Activated naive CD8-positive, alpha-beta T cell treated with anti-CD3 and anti-CD28 coated beads, Interleukin-2, amount 50 U/mL, for 24 hours (primary cell): ENCODE measurements at regions not wholly inside any gene's neighbourhood (a gene's known extent, or its start where the extent isn't known, plus 50 kb on each side); places are given as distances from the start of the nearest gene placed in this dataset.
A peak's percentile ranks its signal among the peaks of the same experiment; 100 is the strongest.

Experiments
- ATAC-seq: fragments of 150-1000 bp; cut with Tn5 transposase; one replicate; pipeline ENCODE4 v1.10.0; 2021
- DNase-seq: peaks from one replicate; pipeline ENCODE4 v3.0.0; 2021
- H3K27ac Mint-ChIP-seq: one replicate; pipeline ENCODE4 v1.8.0; 2021; ENCODE audit warnings: mild to moderate bottlenecking, mixed read lengths
- H3K27me3 Mint-ChIP-seq: one replicate; pipeline ENCODE4 v1.8.0; 2021; ENCODE audit warnings: mixed read lengths
- H3K36me3 Mint-ChIP-seq: one replicate; pipeline ENCODE4 v1.8.0; 2021; ENCODE audit warnings: low read depth, mixed read lengths
- H3K4me1 Mint-ChIP-seq: one replicate; pipeline ENCODE4 v1.8.0; 2021; ENCODE audit warnings: mixed read lengths
- H3K4me3 Mint-ChIP-seq: one replicate; pipeline ENCODE4 v1.8.0; 2021; ENCODE audit warnings: mild to moderate bottlenecking, moderate library complexity, mixed read lengths
- H3K9me3 Mint-ChIP-seq: one replicate; pipeline ENCODE4 v1.8.0; 2021; ENCODE audit warnings: mixed read lengths

DNA sequence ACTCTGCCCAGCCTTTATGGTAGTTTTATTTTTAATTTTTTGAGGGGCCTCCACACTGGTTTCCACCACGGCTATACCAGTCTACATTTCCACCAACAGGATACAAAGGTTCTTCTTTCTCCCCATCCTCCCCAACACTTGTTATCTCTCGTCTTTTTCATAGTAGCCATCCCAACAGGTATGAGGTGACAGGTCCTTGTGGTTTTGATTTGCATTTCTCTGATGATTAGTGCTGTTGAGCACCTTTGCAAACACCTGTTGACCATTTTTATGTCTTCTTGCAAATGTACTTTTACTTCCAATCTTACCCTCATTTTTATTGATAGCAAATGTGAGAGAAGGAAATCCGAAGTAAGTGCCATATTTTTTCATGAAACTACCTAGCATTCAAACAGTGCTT lies 195.4 kb upstream of the PREP start:
- Mint-ChIP-seq H3K27ac (no peak overlapping the region), H3K9me3 (peaks cover 4% of the 10 kb centered on the region), H3K4me3 (no peak overlapping the region), H3K27me3 (peaks cover 2% of the 10 kb centered on the region), H3K4me1 (peaks cover 16% of the 10 kb centered on the region), H3K36me3 (no peaks in the 10 kb centered on the region)
- no peak for ATAC-seq
- no peak for DNase-seq

- Mint-ChIP-seq H3K4me1 (peaks cover 20% of the 10 kb centered on the region), H3K27ac (no peak overlapping the region), H3K4me3 (no peak overlapping the region), H3K36me3 (no peaks in the 10 kb centered on the region), H3K27me3 (peaks cover 2% of the 10 kb centered on the region), H3K9me3 (peaks cover 4% of the 10 kb centered on the region)
- DNase-seq = no peak
- ATAC-seq = no peak
These were observed 193.4 kb upstream of the PREP start for GRCh38 chr6:105596284-105596755.

GRCh38 chr6:105595829-105596228 lies 192.9 kb upstream of the PREP start:
- Mint-ChIP-seq H3K36me3 (no peaks in the 10 kb centered on the region), H3K27ac (no peak overlapping the region), H3K9me3 (peaks cover 4% of the 10 kb centered on the region), H3K4me1 (peaks cover 20% of the 10 kb centered on the region), H3K4me3 (no peak overlapping the region), H3K27me3 (peaks cover 2% of the 10 kb centered on the region)
- DNase-seq (no peak), ATAC-seq (no peak)

- no peak for ATAC-seq
- H3K9me3 Mint-ChIP-seq = peaks cover 4% of the 10 kb centered on the region
- no peak overlapping the region for H3K4me3 Mint-ChIP-seq
- H3K36me3 Mint-ChIP-seq = no peaks in the 10 kb centered on the region
- no peak overlapping the region for H3K27ac Mint-ChIP-seq
- no peak for DNase-seq
- peaks cover 2% of the 10 kb centered on the region for H3K27me3 Mint-ChIP-seq
- H3K4me1 Mint-ChIP-seq = peaks cover 18% of the 10 kb centered on the region
These were observed 191.9 kb upstream of the PREP start for GRCh38 chr6:105594821-105595220.

GRCh38 chr6:105593805-105594671 lies 191.2 kb upstream of the PREP start:
- H3K4me3 Mint-ChIP-seq = no peak overlapping the region
- peaks cover 4% of the 10 kb centered on the region for H3K27me3 Mint-ChIP-seq
- H3K4me1 Mint-ChIP-seq = peaks cover 21% of the 10 kb centered on the region
- H3K36me3 Mint-ChIP-seq = no peaks in the 10 kb centered on the region
- no peak overlapping the region for H3K27ac Mint-ChIP-seq
- peaks cover 4% of the 10 kb centered on the region for H3K9me3 Mint-ChIP-seq
- ATAC-seq = no peak
- no peak for DNase-seq

DNA sequence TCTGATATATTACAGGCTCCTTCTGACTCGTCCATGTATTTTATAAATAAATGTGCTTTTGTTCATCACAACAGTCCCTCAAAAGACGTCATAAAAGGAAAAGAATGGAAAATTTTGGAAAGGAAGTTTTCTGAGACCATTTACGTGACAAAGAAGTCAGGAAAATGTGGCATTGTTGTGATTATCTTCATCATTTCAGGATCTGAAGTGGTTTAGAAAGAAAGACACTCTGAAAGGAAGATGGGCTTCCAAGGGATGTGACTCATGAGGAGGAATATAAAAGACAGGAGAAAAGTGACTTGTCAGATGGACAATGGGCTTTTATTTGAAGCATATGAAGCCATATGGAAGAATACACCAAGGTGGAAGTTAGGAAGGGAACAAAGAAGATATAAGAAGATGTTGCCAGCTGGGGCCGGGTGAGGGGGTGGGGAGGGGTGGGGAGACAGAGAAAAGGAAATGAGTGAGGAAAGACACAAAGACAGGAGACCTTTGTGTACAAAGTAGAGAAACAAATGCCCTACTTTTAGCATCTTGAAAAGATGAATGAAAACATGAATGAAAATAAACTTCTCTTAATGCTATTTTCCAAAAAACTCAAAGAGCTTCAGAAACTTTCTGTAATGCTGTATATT lies 190.3 kb upstream of the PREP start:
- H3K27me3 Mint-ChIP-seq = peaks cover 4% of the 10 kb centered on the region
- no peak overlapping the region for H3K27ac Mint-ChIP-seq
- no peak overlapping the region for H3K4me3 Mint-ChIP-seq
- H3K9me3 Mint-ChIP-seq = no peaks in the 10 kb centered on the region
- H3K4me1 Mint-ChIP-seq = peaks cover 29% of the 10 kb centered on the region
- no peak for DNase-seq
- H3K36me3 Mint-ChIP-seq = no peaks in the 10 kb centered on the region
- no peak for ATAC-seq

GRCh38 chr6:105592329-105592728 lies 189.4 kb upstream of the PREP start:
- DNase-seq (no peak), ATAC-seq (no peak)
- Mint-ChIP-seq H3K36me3 (no peaks in the 10 kb centered on the region), H3K9me3 (no peaks in the 10 kb centered on the region), H3K4me1 (peaks cover 36% of the 10 kb centered on the region), H3K4me3 (no peak overlapping the region), H3K27ac (no peak overlapping the region), H3K27me3 (peaks cover 4% of the 10 kb centered on the region)

- H3K4me3 Mint-ChIP-seq = no peak overlapping the region
- H3K27ac Mint-ChIP-seq = peak overlapping the region; percentile 31
These were observed 188.2 kb upstream of the PREP start for GRCh38 chr6:105591053-105591452.

GRCh38 chr6:105588123-105588710 lies 185.3 kb upstream of the PREP start:
- DNase-seq (no peak), ATAC-seq (no peak)
- H3K27ac Mint-ChIP-seq = no peak overlapping the region
- no peaks in the 10 kb centered on the region for H3K36me3 Mint-ChIP-seq
- no peaks in the 10 kb centered on the region for H3K9me3 Mint-ChIP-seq
- H3K4me3 Mint-ChIP-seq = peak overlapping the region; percentile 20
- H3K27me3 Mint-ChIP-seq = peaks cover 4% of the 10 kb centered on the region
- H3K4me1 Mint-ChIP-seq = peaks cover 35% of the 10 kb centered on the region

More at GRCh38 chr6:105591053-105591452, 188.2 kb upstream of the PREP start:
- Mint-ChIP-seq H3K27me3 (peaks cover 4% of the 10 kb centered on the region), H3K9me3 (no peaks in the 10 kb centered on the region), H3K36me3 (no peaks in the 10 kb centered on the region), H3K4me1 (peaks cover 38% of the 10 kb centered on the region)
- ATAC-seq (peak; percentile 76), DNase-seq (no peak)

DNA sequence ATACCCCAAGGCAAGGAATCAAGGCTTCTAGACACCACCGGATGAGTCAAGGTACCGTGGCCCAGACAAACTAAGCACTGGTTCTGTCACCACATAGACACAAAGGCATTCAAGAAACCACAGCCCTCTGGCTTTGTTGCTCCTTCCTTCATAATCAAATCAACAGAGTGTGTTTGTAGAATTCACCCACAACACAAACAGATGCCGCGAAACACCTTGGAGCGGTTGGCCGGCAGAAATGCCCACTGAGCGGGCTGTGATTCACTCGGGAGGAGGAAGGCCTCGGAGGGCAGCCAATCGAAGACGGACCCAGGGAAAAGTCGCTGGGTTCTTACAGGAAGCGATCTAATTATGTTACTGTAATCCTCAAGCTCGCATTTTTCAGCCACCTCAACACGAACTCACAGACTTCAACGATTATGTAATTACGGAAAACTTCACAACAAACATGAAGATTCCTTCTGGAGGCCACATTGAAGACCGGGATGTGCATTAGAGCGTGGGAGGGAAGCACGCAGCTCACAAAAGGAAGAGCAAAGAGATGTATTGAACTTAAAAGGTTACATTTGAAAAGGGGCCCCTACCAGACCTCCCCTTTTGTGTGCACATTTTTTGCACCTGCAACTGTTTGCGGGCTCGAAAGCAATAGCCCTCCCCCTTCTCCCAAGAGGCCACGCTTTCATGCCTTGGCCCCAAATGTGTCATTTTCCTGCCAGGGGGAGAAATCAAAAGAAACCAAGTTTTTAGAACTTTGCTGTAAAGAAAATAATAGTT lies 184.7 kb upstream of the PREP start:
- Mint-ChIP-seq H3K27me3 (peaks cover 3% of the 10 kb centered on the region), H3K27ac (peak overlapping the region; percentile 5), H3K4me3 (peak overlapping the region; percentile 20), H3K9me3 (no peaks in the 10 kb centered on the region), H3K36me3 (no peaks in the 10 kb centered on the region), H3K4me1 (peaks cover 30% of the 10 kb centered on the region)
- DNase-seq = no peak
- no peak for ATAC-seq

DNA sequence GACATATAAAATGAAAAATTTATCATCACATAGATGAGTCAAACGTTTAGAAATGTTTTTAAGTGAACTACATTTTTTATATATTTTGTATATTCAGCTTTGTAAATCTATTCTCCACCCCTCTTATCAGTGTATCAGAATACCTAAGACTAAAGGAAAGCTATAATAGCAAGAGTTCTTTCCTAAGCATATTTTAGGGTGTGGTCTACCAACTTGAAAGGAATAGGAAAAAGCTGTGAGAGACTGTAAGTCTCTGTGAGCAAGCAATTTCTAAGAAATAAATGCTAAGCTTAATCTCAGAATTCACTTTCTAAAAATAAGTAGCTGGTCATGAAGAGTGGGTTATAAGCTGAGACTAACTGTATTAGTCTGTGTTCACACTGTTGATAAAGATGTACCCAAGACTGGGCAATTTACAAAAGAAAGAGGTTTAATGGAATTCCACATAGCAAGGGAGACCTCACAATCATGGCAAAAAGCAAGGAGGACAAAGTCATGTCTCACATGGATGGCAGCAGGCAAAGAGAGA lies 175.4 kb upstream of the PREP start:
- Mint-ChIP-seq H3K27ac (peak overlapping the region; percentile 44), H3K4me1 (peaks cover 6% of the 10 kb centered on the region), H3K9me3 (no peaks in the 10 kb centered on the region), H3K36me3 (no peaks in the 10 kb centered on the region), H3K27me3 (peaks cover 14% of the 10 kb centered on the region), H3K4me3 (no peak overlapping the region)
- DNase-seq = no peak
- no peak for ATAC-seq

- Mint-ChIP-seq H3K4me3 (no peak overlapping the region), H3K4me1 (peaks cover 5% of the 10 kb centered on the region), H3K27ac (no peak overlapping the region), H3K36me3 (no peaks in the 10 kb centered on the region), H3K27me3 (peaks cover 23% of the 10 kb centered on the region), H3K9me3 (no peaks in the 10 kb centered on the region)
- ATAC-seq (no peak), DNase-seq (no peak)
These were observed 170.7 kb upstream of the PREP start for GRCh38 chr6:105573556-105573955.

DNA sequence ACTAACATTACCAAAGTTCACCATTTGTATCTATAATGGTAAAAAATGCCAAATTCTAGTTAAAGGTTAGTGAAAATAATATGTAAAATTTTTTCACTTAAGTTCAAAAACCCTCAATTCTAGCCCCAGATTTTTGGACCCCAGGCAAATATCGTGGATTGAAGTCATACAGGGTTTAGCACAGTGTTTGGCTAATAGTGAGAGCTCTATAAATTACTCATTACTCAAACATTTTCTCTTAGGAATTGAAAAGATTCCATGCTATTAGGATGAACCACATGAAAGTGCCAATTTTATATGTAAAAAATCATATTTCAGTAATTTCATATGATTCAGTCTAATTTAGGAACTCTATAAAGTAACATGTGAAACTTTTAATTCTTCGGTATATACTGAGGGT lies 170.3 kb upstream of the PREP start:
- DNase-seq (no peak), ATAC-seq (no peak)
- Mint-ChIP-seq H3K27ac (no peak overlapping the region), H3K9me3 (no peaks in the 10 kb centered on the region), H3K36me3 (no peaks in the 10 kb centered on the region), H3K4me3 (no peak overlapping the region), H3K27me3 (peaks cover 23% of the 10 kb centered on the region), H3K4me1 (peaks cover under 1% of the 10 kb centered on the region)

DNA sequence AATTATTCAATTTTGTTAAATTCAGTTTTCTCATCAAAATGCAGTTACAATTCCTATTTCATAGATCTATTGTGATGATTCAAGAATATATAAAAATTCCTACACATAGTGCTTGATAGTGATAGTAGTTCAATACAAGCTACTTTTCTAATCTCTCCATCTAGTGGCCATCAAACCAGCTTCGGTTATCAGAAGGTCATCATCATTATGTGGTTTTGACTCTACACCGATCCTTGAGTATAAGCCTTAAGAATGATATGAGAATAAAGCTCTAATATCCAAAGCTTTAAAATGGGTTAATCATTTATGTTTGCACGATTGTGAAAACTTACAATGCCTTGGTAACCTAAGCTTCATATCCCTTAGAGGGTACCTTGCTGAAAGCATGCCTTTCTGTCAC lies 167.5 kb upstream of the PREP start:
- ATAC-seq (no peak), DNase-seq (no peak)
- Mint-ChIP-seq H3K27me3 (peaks cover 15% of the 10 kb centered on the region), H3K36me3 (no peaks in the 10 kb centered on the region), H3K4me1 (no peaks in the 10 kb centered on the region), H3K27ac (no peak overlapping the region), H3K9me3 (no peaks in the 10 kb centered on the region), H3K4me3 (no peak overlapping the region)
